Lung microvascular endothelial cell (primary cell): ENCODE measurements at regions not wholly inside any gene's neighbourhood (a gene's known extent, or its start where the extent isn't known, plus 50 kb on each side); places are given as distances from the start of the nearest gene placed in this dataset.
"Not testable (repeated sequence)": the region's sequence is repeated elsewhere in the genome, so short reads cannot be mapped to it uniquely, and the experiment has no call there.

ENCODE experiments used
- DNase-seq, 2 donors: peaks; one replicate each; pipeline versions ENCODE4 v3.0.0 to v3.0.0-alpha.2; 2010; ENCODE audit warnings: low read depth in 2 of 2

DNA sequence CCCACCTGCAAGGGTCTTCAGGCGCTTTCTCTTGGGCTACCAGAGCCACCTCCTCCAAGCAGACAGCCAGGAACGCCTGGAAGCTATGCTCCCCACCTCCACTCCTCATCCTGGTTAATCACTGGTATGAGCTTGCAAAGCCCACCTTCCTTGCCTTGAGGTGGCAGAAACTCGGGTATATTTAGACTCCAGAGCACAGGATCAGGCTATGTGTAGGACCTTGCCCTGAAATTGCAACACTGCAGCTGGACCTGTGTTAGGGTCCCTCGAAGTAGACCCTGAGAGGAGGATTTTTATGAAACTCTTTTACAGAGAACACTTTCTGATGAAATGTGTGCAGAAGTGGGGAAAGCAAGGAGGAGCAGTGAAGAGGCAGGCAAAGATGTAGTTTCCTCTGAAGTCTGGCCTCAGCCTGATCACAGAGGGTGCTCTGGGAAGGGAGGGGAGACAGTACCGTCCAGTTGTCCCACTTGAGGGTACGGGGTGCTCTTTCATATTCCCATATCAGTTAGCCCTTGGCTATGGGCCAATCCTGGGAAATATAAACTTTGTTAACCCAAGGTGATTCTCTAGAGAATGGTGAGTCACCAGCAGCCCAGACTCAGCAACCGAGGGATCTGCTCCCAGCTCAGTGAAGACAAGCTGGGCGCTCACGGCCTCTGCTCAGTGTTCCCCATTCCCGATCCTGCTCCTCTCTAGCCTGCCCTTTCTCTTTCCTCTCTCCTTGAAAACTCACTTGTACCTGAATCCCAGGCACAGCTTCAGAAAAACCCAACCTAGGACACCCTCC is 157.9 kb downstream of the UQCRFS1 start:
- no peak for DNase-seq

DNA sequence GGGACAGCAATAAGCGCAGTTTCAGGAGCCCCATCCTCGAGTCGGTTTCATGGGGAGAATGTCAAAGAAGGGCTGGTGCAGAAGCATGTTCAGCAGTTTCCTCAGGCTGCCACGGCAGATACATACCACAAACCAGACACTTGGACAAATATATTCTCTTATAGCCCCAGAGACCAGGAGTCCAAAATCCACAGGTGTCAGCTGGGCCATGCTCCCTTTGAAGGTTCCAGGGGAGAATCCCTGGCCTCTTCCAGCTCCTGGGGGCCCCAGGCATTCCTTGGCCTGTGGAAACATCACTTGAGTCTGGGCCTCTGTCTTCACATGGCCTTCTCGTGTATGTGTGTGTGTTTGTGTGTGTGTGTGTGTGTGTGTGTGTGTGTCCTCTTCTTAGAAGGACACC is 164.1 kb downstream of the UQCRFS1 start:
- no peak for DNase-seq

DNA sequence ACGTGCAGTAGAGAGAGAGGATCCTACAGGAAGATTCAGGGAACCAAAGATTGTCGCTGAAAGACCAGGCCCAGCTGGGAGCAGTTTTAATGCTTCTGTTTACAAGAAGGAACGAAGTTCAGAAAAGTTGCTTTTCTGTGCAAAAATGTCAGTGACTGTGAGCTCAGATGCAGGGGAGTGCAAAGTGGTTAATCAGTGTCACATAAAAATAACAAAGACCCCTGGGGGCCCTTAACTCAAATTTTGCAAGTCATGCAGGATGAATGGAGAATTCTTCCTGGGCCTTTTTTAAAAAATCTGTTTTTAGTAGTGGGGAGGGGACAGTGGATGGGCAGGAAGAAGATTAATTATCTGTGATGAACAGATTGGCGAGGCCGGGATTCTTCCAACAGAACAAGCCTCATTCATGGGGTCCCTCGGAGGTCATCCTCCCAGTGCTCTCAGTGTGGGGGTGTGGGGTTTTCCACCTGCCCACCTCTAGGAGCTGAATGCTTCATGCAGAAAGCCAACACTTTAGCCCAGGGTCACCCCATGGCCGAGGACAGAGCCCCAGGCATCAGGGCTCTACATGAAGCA is 167.2 kb downstream of the UQCRFS1 start:
- no peak for DNase-seq

DNA sequence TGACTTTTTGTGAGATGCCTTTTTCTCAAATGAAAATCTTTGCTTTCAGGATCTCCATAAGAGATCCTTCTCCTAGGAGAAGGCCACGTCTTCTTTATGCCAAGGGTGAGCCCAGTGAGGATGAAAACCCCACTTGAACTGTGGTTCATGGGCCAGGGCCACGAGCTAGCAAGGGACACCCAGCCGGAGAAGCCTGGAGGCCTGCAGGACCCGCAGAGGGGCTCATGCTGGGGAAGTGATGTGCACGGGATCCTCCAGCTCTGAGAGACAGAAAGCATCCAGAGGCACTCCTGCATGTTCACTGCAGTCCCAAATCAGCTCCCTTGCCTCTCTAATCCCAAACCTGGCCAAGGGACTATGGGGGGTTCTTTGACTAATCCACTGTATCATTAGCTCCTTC is 168.9 kb downstream of the UQCRFS1 start:
- no peak for DNase-seq

DNA sequence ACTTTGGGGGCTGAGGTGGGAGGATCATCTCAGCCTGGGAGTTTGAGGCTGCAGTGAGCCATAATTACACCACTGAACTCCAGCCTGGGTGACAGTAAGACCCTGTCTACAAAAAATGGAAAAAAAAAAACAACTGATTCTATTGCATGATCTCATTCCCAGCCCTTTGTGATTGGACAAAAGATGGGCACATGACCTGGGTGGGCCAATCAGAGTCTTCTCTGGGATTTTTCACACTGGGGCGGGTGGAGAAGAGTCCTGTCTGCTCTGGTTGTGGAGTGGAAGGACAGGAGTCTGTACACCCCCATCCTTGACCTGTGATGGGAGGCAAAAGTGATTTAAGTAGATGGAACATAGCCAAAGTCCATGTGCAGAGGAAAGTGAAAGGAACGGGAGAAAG is 170.5 kb downstream of the UQCRFS1 start:
- DNase-seq, result no peak

DNA sequence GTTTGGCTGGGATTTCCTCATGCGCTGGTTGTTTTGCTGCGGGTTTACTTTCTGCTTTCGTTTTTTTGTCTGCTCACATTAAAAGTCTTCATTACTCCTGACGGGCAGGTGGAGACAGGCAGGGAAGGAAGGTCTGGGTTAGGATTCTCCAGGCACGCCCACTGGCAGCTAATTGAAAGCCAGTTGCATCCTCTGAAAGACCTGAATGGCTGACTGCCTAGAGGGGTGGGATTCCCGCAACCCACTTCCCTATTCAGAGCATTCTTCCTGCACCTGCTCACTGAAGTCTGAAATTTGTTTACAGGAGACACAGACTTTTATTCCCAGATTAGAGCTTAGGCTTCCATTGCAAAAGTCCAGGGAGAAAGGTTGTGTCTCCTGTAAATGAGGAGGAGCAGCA is 172.0 kb downstream of the UQCRFS1 start:
- no peak for DNase-seq

DNA sequence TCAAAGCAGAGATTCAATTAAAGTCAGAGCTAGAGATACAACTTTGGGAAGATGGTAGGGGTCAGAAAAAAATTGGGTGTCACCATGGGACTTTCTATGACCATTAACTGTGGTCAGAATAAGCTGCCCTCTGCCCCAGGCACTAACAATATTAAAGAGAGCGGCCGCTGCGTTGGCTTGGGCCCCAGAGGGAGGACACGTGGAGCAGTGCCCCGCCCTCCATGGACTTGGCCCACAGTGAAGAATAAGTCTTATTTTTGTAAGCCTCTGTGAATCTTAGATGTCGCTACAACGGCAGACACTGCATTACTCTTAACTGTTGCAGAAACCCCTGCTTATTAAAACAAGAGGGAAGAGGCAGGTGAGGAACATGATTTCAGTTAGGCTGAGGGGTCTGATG is 172.7 kb downstream of the UQCRFS1 start:
- no peak for DNase-seq

DNA sequence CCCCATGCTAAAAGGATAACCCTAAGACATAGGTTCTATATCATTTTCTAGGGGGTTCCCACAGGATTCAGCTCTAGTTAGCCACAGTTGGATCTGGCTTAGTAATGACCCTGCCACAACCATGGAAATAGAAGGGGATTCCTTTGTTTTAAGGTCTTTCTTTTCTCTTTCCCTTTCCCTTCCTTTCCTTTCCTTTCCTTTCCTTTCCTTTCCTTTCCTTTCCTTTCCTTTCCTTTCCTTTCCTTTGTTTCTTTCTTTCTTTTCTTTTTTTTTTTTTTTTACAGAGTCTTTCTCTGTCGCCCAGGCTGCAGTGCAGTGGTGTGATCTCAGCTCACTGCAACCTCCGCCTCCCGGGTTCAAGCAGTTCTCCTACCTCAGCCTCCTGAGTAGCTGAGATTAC is 173.9 kb downstream of the UQCRFS1 start:
- DNase-seq, result not testable (repeated sequence)

DNA sequence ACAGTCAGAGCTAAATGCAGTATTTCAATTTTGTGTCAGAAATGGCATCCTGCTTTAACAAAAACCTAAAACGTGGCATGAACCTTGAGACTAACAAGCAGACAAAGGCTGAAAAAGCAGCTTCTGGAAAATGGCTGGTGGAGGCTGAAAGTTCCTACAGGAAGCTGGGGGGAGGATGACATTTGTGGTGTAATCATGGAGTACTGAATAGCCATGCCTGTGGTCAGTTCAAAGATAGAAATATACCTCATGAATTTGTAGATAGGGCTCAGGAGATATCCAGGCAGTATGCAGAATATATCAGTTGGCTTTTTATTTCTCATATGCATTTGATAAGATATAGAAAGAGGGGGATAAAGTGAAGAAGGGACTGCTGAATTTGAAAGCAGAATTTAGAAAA is 181.7 kb downstream of the UQCRFS1 start:
- DNase-seq, result no peak

DNA sequence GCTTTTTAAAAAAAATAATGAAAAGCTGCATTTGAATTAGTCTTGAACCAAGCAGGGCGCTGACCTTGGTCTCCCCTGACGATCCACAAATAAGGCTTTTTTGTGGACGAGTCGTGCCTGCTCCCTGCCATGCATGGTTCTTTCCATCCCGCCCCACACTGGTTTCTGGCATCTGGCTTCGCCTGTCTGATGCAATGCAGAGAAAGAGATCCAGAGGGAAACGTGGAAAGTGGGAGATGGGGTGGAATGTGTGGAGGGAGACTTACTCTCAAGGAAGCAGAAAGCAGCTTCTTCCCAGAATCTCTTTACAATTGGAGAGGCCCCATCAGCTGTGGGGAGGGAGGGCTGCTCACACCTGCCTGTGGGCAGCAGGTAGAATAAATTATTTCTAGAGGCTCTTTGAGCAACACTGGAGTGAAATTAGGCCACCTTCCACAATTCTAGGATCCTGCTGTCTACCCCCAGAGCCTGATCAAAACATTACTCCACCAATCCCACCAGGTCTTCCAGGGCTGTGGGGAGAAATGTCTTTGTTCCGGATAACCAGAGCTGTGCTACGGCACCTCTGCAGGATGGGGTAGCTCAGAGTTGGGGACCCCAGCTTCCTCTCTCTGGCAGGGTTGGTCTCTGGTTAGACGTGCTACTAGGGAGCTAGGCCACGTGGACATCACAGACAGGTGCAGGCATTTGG is 183.5 kb downstream of the UQCRFS1 start:
- no peak for DNase-seq

DNA sequence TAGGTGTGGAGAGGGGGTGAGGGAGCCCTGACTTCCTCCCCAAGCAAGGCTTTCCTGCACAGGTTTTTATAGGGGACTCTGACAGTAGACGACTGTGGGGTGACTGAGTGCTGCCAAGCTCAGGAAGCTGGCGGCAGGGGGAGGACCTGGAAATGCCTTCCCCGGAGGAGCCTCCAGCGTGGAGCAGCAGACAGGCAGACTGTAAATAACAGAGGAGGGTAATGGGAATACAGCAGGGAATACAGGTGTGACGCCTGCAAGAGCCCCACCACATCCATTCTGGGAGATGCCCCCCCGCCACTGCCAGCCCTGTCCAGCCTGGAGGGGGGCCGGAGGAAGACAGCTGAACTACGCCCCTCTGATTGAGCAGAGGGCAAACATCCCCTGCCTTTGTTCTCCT is 190.4 kb downstream of the UQCRFS1 start:
- no peak for DNase-seq

DNA sequence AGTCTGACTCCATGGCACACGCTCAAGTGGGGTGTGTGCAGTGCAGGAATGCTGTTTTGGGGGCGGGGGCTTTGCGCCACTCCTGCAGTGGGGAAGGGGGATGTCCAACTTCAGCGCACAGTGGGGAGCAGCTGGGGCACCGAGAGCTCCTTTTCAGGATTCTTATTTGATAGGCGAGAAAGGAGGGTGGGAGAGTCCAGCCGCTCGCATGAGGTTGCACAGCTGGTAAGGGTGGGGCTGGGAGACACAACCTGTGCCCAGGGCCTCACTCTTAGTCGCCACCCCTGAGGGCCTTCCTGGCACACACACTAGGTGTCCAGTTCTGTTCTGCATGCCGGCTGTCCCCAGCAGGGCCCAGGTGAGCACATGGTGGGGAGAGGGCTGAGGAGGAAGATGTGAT is 190.8 kb downstream of the UQCRFS1 start:
- no peak for DNase-seq

DNA sequence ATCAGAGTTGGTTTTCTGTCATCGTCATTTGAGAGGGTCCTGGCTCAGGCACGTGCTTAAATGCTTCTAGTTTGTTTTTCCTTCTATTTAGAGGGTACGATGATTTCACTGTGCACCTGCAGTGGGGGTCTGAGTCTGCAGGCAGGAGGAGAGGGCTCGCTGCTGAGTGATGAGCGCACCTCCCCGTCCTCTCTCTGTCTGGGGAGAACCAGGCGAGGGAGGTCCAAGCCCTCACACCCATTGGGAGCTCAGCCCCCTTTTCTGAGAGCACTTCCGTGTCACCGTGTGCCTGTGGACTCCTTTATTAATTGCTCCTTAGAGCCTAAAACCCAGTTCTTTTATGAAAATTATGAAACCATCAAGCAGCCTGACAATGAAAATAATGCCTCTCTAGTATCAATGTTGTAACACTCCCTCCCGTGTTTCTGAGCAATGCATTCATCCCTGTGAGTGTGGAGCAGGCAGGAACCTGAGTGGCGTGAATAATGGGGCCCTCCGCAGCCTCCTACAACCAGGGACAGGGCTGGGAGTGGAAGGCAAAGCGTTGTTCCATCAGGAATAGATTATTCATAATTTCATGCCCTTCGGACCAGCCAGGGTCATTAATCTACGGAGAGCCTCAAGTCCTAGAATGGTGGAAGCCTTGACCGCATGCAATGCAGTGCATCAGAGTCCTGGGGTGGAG is 191.6 kb downstream of the UQCRFS1 start:
- DNase-seq, result no peak

DNA sequence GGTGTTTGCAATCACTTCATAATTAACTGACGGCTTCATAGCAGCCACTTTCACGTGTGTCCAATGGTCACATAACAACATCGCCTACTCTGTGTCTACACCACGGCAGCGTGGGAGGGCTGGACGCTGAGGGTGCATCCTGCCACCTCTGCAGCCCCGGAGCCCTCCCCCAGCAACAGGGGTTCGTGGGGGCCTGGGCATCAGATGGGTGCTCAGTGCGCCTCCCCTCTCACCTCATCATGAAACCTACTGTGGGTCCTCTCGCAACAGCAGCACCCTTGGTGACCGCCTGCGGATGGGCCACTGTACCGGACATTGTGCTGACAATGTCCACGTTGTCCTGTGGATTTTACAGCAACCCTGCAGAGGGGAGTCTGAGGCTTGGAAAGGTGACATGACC is 193.5 kb downstream of the UQCRFS1 start:
- no peak for DNase-seq

DNA sequence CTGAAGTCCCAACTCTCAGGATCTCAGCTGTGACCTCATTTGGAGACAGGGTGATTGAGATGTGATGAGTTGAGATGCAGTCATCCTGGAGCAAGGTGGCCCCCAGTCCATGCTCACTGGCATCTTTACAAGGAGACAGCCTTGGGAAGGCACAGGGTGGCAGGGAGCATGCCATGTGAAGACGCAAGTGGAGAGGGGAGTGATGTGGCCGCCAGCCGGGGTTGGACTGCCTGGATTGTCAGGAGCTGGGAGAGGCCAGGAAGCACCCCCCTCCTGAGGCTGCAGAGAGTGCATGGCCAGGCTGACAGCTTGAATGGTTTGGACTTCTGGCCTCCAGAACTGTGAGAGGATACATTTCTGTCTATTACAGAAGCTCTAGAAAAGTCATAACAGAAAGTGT is 194.4 kb downstream of the UQCRFS1 start:
- no peak for DNase-seq

DNA sequence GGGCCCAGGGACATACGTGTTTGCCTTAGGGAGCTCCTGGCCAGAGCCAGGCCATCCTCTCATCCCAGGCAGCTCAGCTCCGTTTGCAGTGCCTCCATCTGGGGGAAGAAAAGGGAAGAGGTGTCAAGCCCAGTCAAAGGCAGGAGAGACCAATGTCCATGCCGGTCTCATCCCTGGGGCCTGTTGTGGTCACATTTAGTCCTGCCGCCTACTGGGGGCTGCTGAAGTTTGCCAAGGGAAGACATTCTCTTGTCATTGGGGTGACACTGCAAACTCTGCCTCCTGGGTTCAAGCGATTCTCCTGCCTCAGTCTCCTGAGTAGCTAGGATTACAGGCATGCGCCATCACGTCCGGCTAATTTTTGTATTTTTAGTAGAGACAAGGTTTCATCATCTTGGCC is 195.2 kb downstream of the UQCRFS1 start:
- no peak for DNase-seq

DNA sequence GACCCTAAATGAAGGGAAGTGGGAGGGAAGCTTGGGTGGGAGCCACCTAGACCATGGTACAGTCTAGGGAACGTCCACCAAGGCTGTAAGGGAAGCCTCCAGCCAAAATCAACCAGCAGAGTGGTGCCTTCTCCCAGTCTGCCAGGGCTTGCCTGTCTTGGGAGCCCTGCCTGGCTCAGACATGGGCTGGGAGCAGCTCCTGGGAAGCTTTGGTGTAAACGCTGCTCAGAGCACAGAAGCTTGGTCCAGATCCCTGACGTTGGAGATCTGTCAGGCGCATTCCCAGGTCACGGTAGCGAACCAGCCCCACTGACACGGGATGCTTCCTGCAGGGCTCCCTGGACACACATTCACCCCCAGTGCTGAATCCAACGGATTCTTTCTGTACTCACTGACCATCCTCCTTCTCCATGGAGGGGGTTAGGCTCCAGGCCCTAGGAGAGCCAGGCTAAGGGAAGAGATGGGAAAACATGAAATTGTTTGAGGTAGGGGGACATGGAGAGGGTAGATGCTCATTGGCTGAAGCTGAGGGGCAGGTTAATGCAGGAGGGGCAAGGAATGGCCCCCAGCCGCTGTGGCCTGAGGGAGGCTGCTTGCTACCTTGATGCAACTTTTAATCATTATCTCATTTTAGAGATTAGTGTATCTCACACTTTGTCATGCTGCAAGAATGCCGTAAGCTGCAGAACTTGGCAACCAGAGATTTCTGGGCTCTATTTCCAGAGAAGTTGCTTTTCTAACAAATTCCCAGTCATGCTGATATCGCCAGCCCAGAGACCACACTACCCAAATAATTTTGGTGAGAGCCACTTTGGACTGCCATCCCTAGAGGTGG is 195.8 kb downstream of the UQCRFS1 start:
- no peak for DNase-seq

DNA sequence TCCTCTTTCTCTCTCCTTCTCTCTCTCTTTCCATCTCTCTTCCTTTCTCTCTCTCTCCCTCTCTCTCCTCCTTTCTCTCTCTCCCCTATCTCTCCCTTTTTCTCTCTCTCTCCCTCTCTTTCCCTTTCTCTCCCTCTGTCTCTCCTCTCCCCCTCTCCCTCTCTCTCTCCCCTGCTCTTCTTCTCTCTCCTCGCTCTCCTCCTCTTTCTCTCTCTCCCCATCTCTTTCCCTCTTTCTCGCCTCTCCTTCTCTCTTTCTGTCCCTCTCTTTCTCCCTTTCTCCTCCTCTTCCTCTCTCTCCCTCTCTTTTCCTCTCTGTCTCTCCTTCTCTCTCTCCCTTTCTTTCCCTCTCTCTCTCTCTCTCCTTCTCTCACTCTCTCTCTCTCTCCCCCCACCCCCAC is 196.6 kb downstream of the UQCRFS1 start:
- no peak for DNase-seq

DNA sequence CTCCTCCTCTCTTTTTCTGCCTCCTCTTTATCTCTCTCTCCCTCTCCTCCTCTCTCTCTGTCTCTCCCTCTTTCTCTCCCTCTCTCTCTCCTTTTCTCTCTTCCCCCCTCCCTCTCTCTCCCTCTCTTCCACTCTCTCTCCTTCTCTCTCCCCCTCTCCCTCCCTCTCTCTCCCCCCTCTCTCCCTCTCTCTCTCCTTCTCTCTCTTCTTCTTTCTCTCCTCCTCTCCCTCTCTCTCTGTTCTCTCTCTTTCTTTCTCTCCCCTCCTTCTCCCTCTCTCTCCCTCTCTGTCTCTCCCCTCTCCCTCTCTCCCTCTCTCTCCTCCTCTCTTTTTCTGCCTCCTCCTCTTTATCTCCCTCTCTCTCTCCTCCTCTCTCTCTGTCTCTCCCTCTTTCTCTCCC is 197.4 kb downstream of the UQCRFS1 start:
- DNase-seq, result no peak

DNA sequence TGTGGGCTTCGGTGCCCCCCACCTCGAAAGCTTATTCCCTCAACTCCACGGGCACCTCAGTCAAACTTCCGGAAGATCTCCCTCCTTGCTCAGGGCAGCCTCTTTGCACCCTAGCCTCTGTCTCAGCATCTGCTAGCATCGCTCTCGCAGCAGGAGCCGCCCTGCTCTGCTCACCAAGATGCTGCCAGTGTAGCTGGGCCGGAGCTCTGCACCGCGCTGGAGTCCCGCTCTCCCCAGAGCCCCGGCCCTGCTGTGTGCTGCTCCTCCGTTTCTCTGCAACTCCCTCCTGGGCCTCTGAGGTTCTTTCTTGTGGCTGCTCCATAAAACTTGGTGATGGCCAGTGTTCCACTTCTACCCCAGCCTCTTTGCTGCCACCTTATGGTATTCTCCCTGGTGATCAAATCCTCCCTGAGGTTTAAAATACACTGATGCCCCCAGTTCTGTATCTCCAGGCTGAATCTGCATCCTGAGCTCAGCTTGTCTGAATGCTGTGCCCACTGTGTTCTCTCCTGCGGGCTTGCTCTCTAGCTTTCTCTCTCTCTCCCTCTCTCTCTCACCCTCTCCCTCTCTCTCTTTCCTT is 198.0 kb downstream of the UQCRFS1 start:
- DNase-seq, result no peak

DNA sequence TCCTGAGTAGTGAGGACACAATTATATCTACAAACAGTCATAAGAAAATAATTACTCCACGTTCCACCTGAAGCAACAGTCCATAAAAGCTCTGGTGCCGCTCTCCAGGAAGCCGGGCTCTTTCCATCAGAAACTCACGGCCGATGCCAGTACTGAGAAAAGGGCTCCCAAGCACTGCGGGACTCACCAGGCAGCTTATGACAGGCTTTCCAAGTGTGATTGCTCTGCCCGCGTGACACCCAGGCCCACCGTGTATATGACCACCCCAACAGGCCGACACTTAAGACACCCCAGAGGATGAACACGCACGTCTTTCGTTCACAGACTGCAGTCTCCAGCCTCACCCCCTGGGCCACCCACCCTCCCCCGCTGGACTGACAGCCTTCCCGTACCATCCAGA is 199.0 kb downstream of the UQCRFS1 start:
- DNase-seq, result no peak
